ENCODE measurements at regions not wholly inside any gene's neighbourhood (a gene's known extent, or its start where the extent isn't known, plus 50 kb on each side); places are given as distances from the start of the nearest gene placed in this dataset.

GRCh38 chr3:81289676-81290075 lies 471.8 kb downstream of the GBE1 start:
- TF ChIP-seq CTCF (IDR thresholded peaks at IDR 0.05; ENCODE audit: low read depth, low read length, missing input control) (no peak), JUND (IDR thresholded peaks at IDR 0.05) (no peak), REST (IDR thresholded peaks at IDR 0.05) (no peak), GABPA (IDR thresholded peaks at IDR 0.05 in 1 of 2, conservative IDR thresholded peaks at IDR 0.05 in 1 of 2) (no peak), RAD21 (IDR thresholded peaks at IDR 0.05) (no peak), MAX (IDR thresholded peaks at IDR 0.05) (no peak), TAF1 (conservative IDR thresholded peaks at IDR 0.05) (no peak)
